Loucy (cell line): ENCODE measurements at regions not wholly inside any gene's neighbourhood (a gene's known extent, or its start where the extent isn't known, plus 50 kb on each side); places are given as distances from the start of the nearest gene placed in this dataset.

Source experiments
- CTCF ChIP-seq: fragments of 200-600 bp; sonication (generic); conservative IDR thresholded peaks from 2 replicates; pipeline ENCODE4 v1.5.1; 2014; ENCODE audit warnings: mild to moderate bottlenecking, antibody characterized with exemption, low read length
- EZH2phosphoT487 ChIP-seq: fragments of 200-600 bp; IDR thresholded peaks from 2 replicates; pipeline ENCODE4 v1.6.1; 2018; ENCODE audit warnings: antibody characterized with exemption, mild to moderate bottlenecking, moderate library complexity, borderline replicate concordance

GRCh38 chr1:36714301-36714700, 231.6 kb upstream of the CSF3R start:
- TF ChIP-seq CTCF (no peak), EZH2phosphoT487 (no peak)
